ENCODE measurements at regions not wholly inside any gene's neighbourhood (a gene's known extent, or its start where the extent isn't known, plus 50 kb on each side); places are given as distances from the start of the nearest gene placed in this dataset.

GRCh38 chr2:15836689-15837610 is 103.4 kb upstream of the MYCN start:
- Histone ChIP-seq H3K9ac (ENCODE audit: low read length in 5 of 5) (no peak overlapping the region), H3K27me3 (ENCODE audit: control insufficient read depth in 5 of 5, insufficient read depth in 4 of 5, low read length in 5 of 5) (peaks cover 0 to 5% (median 0%) of the 10 kb centered on the region in 5 donors), H3K4me3 (ENCODE audit: low read depth in 1 of 5, low read length in 5 of 5) (no peak overlapping the region), H3K4me1 (ENCODE audit: control insufficient read depth in 5 of 5, insufficient read depth in 5 of 5, low read length in 5 of 5) (no peaks in the 10 kb centered on the region), H3K9me3 (ENCODE audit: control insufficient read depth in 5 of 5, low read length in 5 of 5) (peaks cover 0 to 5% (median 0%) of the 10 kb centered on the region in 5 donors), H3K36me3 (ENCODE audit: control insufficient read depth in 5 of 5, insufficient read depth in 5 of 5, low read length in 5 of 5) (no peaks in the 10 kb centered on the region), H3K27ac (ENCODE audit: low read depth, low read length) (no peak overlapping the region)

DNA sequence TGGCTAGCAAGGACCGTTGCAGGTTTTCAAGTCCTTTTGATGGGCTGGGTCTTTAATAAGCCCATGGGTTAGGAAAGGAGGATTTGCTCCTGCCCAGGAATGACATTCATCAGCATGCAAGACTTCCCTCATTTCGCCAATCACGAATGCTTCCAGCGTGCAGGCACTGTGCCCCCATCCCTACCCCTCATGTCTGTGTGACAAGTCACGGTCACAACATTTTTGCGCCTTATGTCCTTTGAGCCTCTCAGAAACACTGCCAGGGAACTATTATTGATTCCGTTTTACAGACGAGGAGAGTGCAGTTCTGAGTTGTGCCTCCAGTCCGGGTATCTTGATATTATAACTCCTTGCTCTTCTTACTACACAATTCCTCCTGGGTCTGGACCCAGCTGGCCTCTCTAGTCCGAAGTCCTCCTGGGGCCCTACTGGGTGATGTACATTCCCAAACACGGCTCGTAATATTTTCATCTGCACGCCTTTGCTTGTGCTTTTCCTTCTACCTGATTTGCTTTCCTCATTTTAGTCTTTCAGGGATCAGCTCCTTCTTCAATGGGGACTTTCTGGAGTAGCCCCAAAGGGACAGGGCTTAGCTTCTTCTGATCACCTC is 101.8 kb upstream of the MYCN start:
- Histone ChIP-seq H3K4me1 (ENCODE audit: control insufficient read depth in 5 of 5, insufficient read depth in 5 of 5, low read length in 5 of 5) (no peaks in the 10 kb centered on the region), H3K27ac (ENCODE audit: low read depth, low read length) (no peak overlapping the region), H3K27me3 (ENCODE audit: control insufficient read depth in 5 of 5, insufficient read depth in 4 of 5, low read length in 5 of 5) (peaks cover 0 to 2% (median 0%) of the 10 kb centered on the region in 5 donors), H3K9ac (ENCODE audit: low read length in 5 of 5) (no peak overlapping the region), H3K4me3 (ENCODE audit: low read depth in 1 of 5, low read length in 5 of 5) (no peak overlapping the region), H3K36me3 (ENCODE audit: control insufficient read depth in 5 of 5, insufficient read depth in 5 of 5, low read length in 5 of 5) (no peaks in the 10 kb centered on the region), H3K9me3 (ENCODE audit: control insufficient read depth in 5 of 5, low read length in 5 of 5) (peaks cover 0 to 5% (median 0%) of the 10 kb centered on the region in 5 donors)

- no peak overlapping the region for H3K9ac ChIP-seq (ENCODE audit: low read length in 5 of 5)
- H3K4me1 ChIP-seq (ENCODE audit: control insufficient read depth in 5 of 5, insufficient read depth in 5 of 5, low read length in 5 of 5), result no peaks in the 10 kb centered on the region
- no peaks in the 10 kb centered on the region for H3K36me3 ChIP-seq (ENCODE audit: control insufficient read depth in 5 of 5, insufficient read depth in 5 of 5, low read length in 5 of 5)
- no peak overlapping the region for H3K27ac ChIP-seq (ENCODE audit: low read depth, low read length)
- peaks cover 0 to 2% (median 0%) of the 10 kb centered on the region in 5 donors for H3K27me3 ChIP-seq (ENCODE audit: control insufficient read depth in 5 of 5, insufficient read depth in 4 of 5, low read length in 5 of 5)
- H3K4me3 ChIP-seq (ENCODE audit: low read depth in 1 of 5, low read length in 5 of 5), result no peak overlapping the region
- H3K9me3 ChIP-seq (ENCODE audit: control insufficient read depth in 5 of 5, low read length in 5 of 5), result peaks cover 0 to 5% (median 0%) of the 10 kb centered on the region in 5 donors
Observed at GRCh38 chr2:15839426-15840124, 100.8 kb upstream of the MYCN start.

GRCh38 chr2:15840148-15840547 is 100.2 kb upstream of the MYCN start:
- no peaks in the 10 kb centered on the region for H3K4me1 ChIP-seq (ENCODE audit: control insufficient read depth in 5 of 5, insufficient read depth in 5 of 5, low read length in 5 of 5)
- no peak overlapping the region for H3K9ac ChIP-seq (ENCODE audit: low read length in 5 of 5)

DNA sequence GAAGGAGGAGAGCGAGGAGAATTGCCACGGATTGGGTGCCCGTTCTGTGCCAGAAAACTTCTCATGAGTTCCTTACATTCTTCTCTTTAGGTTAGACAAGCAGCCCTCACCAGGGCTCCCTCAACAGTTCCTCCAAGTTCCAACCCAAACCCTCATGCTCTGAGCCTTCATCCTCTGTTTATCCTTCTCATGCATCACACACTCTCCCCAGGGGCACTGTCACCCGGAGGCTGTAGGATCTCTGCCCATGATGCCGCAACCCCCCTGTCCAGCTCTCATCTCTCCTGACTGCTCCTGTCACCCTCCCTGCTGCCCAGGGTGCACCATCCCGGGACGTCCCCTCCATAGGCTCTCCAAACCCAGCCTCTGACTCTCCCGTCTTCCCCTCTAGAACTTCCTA is 99.4 kb upstream of the MYCN start:
- no peak overlapping the region for H3K4me3 ChIP-seq (ENCODE audit: low read depth in 1 of 5, low read length in 5 of 5)
- no peak overlapping the region for H3K27ac ChIP-seq (ENCODE audit: low read depth, low read length)
- no peak overlapping the region for H3K9ac ChIP-seq (ENCODE audit: low read length in 5 of 5)
- peaks cover 0 to 2% (median 0%) of the 10 kb centered on the region in 5 donors for H3K27me3 ChIP-seq (ENCODE audit: control insufficient read depth in 5 of 5, insufficient read depth in 4 of 5, low read length in 5 of 5)
- H3K36me3 ChIP-seq (ENCODE audit: control insufficient read depth in 5 of 5, insufficient read depth in 5 of 5, low read length in 5 of 5), result no peaks in the 10 kb centered on the region
- H3K9me3 ChIP-seq (ENCODE audit: control insufficient read depth in 5 of 5, low read length in 5 of 5), result no peaks in the 10 kb centered on the region
- H3K4me1 ChIP-seq (ENCODE audit: control insufficient read depth in 5 of 5, insufficient read depth in 5 of 5, low read length in 5 of 5), result no peaks in the 10 kb centered on the region

More at GRCh38 chr2:15840148-15840547, 100.2 kb upstream of the MYCN start:
- no peaks in the 10 kb centered on the region for H3K36me3 ChIP-seq (ENCODE audit: control insufficient read depth in 5 of 5, insufficient read depth in 5 of 5, low read length in 5 of 5)
- peaks cover 0 to 2% (median 0%) of the 10 kb centered on the region in 5 donors for H3K27me3 ChIP-seq (ENCODE audit: control insufficient read depth in 5 of 5, insufficient read depth in 4 of 5, low read length in 5 of 5)
- no peak overlapping the region for H3K4me3 ChIP-seq (ENCODE audit: low read depth in 1 of 5, low read length in 5 of 5)
- H3K9me3 ChIP-seq (ENCODE audit: control insufficient read depth in 5 of 5, low read length in 5 of 5), result peaks cover 0 to 4% (median 0%) of the 10 kb centered on the region in 5 donors
- H3K27ac ChIP-seq (ENCODE audit: low read depth, low read length), result no peak overlapping the region

GRCh38 chr2:15841776-15842560 is 98.4 kb upstream of the MYCN start:
- Histone ChIP-seq H3K4me3 (ENCODE audit: low read depth in 1 of 5, low read length in 5 of 5) (no peak overlapping the region), H3K4me1 (ENCODE audit: control insufficient read depth in 5 of 5, insufficient read depth in 5 of 5, low read length in 5 of 5) (no peaks in the 10 kb centered on the region), H3K27me3 (ENCODE audit: control insufficient read depth in 5 of 5, insufficient read depth in 4 of 5, low read length in 5 of 5) (peaks cover 0 to 2% (median 0%) of the 10 kb centered on the region in 5 donors), H3K27ac (ENCODE audit: low read depth, low read length) (no peak overlapping the region), H3K36me3 (ENCODE audit: control insufficient read depth in 5 of 5, insufficient read depth in 5 of 5, low read length in 5 of 5) (no peaks in the 10 kb centered on the region), H3K9me3 (ENCODE audit: control insufficient read depth in 5 of 5, low read length in 5 of 5) (no peaks in the 10 kb centered on the region), H3K9ac (ENCODE audit: low read length in 5 of 5) (no peak overlapping the region)

- no peaks in the 10 kb centered on the region for H3K36me3 ChIP-seq (ENCODE audit: control insufficient read depth in 5 of 5, insufficient read depth in 5 of 5, low read length in 5 of 5)
- no peak overlapping the region for H3K27ac ChIP-seq (ENCODE audit: low read depth, low read length)
- H3K9me3 ChIP-seq (ENCODE audit: control insufficient read depth in 5 of 5, low read length in 5 of 5), result no peaks in the 10 kb centered on the region
- no peaks in the 10 kb centered on the region for H3K27me3 ChIP-seq (ENCODE audit: control insufficient read depth in 5 of 5, insufficient read depth in 4 of 5, low read length in 5 of 5)
- no peak overlapping the region for H3K9ac ChIP-seq (ENCODE audit: low read length in 5 of 5)
- no peaks in the 10 kb centered on the region for H3K4me1 ChIP-seq (ENCODE audit: control insufficient read depth in 5 of 5, insufficient read depth in 5 of 5, low read length in 5 of 5)
- no peak overlapping the region for H3K4me3 ChIP-seq (ENCODE audit: low read depth in 1 of 5, low read length in 5 of 5)
Observed at GRCh38 chr2:15842758-15843666, 97.3 kb upstream of the MYCN start.

DNA sequence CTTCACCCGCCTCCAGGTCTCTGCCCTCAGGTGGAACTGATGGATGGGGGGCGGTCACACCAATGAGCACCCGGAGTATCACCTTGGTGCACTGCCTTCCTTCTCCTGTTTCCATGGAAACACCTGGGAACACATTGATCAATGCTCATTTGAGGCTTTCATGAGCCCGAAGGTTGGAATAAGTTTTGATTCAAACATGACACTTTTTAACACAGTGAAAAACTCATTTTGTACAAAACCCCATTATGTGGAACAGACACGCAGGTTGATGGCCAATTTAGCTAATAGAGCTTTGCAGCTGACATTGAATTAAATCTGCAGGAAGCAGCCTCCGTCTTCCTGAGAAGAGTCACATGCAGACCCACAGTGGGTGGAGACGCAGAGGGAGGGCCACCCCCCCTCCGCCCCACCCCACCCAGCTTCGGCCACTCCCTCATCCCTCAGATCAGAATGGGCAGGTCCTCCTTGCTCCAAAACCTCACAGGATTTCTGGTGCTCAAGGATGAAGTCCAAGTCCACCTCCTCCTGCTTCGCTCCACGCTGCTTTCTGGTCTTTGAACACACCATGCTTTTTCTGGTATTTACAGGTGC is 96.0 kb upstream of the MYCN start:
- no peak overlapping the region for H3K4me3 ChIP-seq (ENCODE audit: low read depth in 1 of 5, low read length in 5 of 5)
- no peaks in the 10 kb centered on the region for H3K27me3 ChIP-seq (ENCODE audit: control insufficient read depth in 5 of 5, insufficient read depth in 4 of 5, low read length in 5 of 5)
- H3K9me3 ChIP-seq (ENCODE audit: control insufficient read depth in 5 of 5, low read length in 5 of 5), result peaks cover 0 to 2% (median 0%) of the 10 kb centered on the region in 5 donors
- no peaks in the 10 kb centered on the region for H3K36me3 ChIP-seq (ENCODE audit: control insufficient read depth in 5 of 5, insufficient read depth in 5 of 5, low read length in 5 of 5)
- no peak overlapping the region for H3K9ac ChIP-seq (ENCODE audit: low read length in 5 of 5)
- no peaks in the 10 kb centered on the region for H3K4me1 ChIP-seq (ENCODE audit: control insufficient read depth in 5 of 5, insufficient read depth in 5 of 5, low read length in 5 of 5)
- no peak overlapping the region for H3K27ac ChIP-seq (ENCODE audit: low read depth, low read length)

Measured in subcutaneous abdominal adipose tissue (tissue), 5 donors.